NB4 (cell line): ENCODE measurements at regions not wholly inside any gene's neighbourhood (a gene's known extent, or its start where the extent isn't known, plus 50 kb on each side); places are given as distances from the start of the nearest gene placed in this dataset.

ENCODE experiments used
- CTCF ChIP-seq: IDR thresholded peaks from one replicate; pipeline ENCODE4 v1.5.1; 2012; ENCODE audit warnings: low read depth, low read length
- MAX ChIP-seq: IDR thresholded peaks from 2 replicates; pipeline ENCODE4 v1.6.1; 2011; ENCODE audit warnings: low read depth, low read length
- MYC ChIP-seq: IDR thresholded peaks from 2 replicates; pipeline ENCODE4 v1.6.1; 2011; ENCODE audit warnings: low read depth, low read length
- POLR2A ChIP-seq: IDR thresholded peaks from 2 replicates; pipeline ENCODE4 v1.6.1; 2011; ENCODE audit warnings: mild to moderate bottlenecking; ENCODE audit not compliant: insufficient read length; ENCODE audit errors: extremely low read depth

- TF ChIP-seq CTCF (no peak), MAX (no peak), POLR2A (no peak), MYC (no peak)
These were observed 491.5 kb downstream of the OLFM4 start for GRCh38 chr13:53520132-53520531.
